ENCODE measurements at regions not wholly inside any gene's neighbourhood (a gene's known extent, or its start where the extent isn't known, plus 50 kb on each side); places are given as distances from the start of the nearest gene placed in this dataset.
A peak's percentile ranks its signal among the peaks of the same experiment; 100 is the strongest.

DNA sequence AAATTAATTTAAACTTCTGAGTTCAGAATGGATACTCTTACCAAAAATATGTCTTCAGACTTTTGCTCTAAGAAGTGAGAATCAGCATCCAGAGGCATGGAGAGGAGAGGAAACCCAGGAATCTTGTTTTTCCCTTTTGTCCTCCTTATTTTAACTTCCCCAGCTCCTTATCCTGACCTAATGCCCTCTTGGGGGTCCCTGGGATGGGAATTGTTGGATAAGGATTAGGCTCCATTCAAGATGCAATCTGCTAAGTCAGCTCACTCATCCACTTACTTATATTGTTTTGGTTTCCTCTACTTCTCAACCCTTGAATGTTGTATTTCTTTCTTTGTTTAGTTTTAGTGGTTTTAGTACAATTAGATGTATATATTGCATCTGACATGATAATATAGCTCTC, 208.4 kb upstream of the PCDH7 start:
- TF ChIP-seq, protein P1, sequence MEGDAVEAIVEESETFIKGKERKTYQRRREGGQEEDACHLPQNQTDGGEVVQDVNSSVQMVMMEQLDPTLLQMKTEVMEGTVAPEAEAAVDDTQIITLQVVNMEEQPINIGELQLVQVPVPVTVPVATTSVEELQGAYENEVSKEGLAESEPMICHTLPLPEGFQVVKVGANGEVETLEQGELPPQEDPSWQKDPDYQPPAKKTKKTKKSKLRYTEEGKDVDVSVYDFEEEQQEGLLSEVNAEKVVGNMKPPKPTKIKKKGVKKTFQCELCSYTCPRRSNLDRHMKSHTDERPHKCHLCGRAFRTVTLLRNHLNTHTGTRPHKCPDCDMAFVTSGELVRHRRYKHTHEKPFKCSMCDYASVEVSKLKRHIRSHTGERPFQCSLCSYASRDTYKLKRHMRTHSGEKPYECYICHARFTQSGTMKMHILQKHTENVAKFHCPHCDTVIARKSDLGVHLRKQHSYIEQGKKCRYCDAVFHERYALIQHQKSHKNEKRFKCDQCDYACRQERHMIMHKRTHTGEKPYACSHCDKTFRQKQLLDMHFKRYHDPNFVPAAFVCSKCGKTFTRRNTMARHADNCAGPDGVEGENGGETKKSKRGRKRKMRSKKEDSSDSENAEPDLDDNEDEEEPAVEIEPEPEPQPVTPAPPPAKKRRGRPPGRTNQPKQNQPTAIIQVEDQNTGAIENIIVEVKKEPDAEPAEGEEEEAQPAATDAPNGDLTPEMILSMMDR (IDR thresholded peaks at IDR 0.05; ENCODE audit: low read depth, low read length, missing control alignments) = no peak
- H3K4me3 ChIP-seq (ENCODE audit: low read depth, low read length) = no peak overlapping the region
- in situ Hi-C loops (cut with HindIII; ENCODE audit: low sequenced_read_pairs) = no loop called here
- no peak for DNase-seq (ENCODE audit: low read depth)

DNA sequence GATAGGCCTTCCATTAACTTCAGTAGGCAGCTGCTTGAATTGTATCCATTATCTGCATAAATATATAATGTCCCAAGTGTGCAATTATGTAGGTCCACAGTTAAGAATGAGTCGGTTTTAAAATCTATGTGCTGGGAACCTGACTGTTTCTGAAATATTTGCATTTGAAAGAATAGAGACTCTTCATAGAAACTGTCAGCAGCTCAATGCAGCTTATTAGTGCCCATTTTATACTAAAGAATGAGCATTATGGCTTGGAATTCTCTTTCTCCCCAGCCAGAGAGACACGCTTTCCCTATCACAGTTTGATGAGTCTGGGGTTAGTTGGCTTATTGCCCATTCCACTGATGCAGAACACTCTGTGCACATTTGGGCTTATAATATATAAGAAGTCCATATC, 202.0 kb upstream of the PCDH7 start:
- TF ChIP-seq, protein P1 (IDR thresholded peaks at IDR 0.05; ENCODE audit: low read depth, low read length, missing control alignments) = no peak
- H3K4me3 ChIP-seq (ENCODE audit: low read depth, low read length) = no peak overlapping the region
- no peak for DNase-seq (ENCODE audit: low read depth)
- in situ Hi-C loops (cut with HindIII; ENCODE audit: low sequenced_read_pairs) = no loop called here

DNA sequence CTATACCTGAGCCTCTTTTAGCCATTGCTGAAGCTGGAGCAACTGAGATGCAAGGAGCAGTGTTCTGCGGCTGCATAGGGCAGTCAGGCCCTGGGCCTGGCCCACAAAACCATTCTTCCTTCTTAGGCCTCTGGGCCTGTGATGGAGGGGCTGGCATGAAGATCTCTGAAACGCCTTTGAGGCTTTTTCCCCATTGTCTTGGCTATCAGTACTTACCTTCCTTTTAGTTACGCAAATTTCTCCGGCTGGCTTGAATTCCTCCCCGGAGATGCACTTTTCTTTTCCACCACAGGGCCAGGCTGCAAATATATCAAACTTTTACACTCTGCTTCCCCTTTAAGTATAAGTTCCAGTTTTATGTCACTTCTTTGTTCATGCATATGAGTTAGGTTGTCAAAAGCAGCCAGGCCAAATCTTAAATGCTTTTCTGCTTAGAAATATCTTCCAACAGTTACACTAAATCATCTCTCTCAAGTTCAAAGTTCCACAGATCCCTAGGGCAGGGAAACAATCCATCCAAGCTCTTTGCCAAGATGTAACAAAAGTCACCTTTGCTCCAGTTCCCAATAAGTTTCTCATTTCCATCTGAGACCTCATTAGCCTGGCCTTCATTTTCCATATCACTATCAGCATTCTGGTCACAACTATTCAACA, 194.4 kb upstream of the PCDH7 start:
- no peak overlapping the region for H3K4me3 ChIP-seq (ENCODE audit: low read depth, low read length)
- in situ Hi-C loops (cut with HindIII; ENCODE audit: low sequenced_read_pairs) = no loop called here
- TF ChIP-seq, protein P1 (IDR thresholded peaks at IDR 0.05; ENCODE audit: low read depth, low read length, missing control alignments) = no peak
- DNase-seq (ENCODE audit: low read depth) = no peak

DNA sequence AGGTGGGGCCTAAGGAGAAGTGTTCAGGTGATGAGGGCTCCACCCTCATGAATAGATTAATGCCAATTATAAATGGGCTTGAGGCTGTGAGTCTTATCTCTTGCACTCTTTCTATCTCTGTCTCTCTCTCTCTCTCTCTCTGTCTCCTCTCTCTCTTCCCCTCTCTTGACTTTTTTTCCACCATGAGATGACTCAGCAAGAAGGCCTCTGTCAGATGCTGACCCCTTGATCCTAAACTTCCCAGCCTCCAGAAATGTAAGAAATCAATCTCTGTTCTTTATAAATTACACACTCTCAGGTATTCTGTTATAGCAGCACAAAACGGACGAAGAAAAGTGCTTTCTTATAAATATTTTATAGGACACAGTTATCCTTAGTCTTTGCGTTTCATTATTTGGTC, 184.9 kb upstream of the PCDH7 start:
- TF ChIP-seq, protein P1 (IDR thresholded peaks at IDR 0.05; ENCODE audit: low read depth, low read length, missing control alignments) = no peak
- in situ Hi-C loops (cut with HindIII; ENCODE audit: low sequenced_read_pairs) = no loop called here

DNA sequence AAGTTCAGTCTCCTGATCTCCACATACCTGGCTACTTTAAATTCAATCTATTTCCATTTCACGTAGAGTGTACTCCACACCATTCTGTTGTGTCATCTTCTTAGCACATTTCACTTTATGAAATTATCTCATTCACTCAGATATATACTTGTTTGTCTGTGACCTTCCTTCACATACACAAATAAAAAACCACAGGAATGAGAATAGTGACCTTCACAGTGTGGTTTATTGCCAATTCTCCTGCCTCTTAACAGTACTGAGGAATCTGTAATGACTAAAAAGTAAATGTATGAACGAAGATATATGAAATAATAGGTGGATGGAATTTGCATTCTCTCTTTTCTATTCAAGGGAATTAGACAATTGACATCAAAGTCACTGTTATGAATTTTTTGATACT, 183.9 kb upstream of the PCDH7 start:
- TF ChIP-seq, protein P1 (IDR thresholded peaks at IDR 0.05; ENCODE audit: low read depth, low read length, missing control alignments) = no peak
- in situ Hi-C loops (cut with HindIII; ENCODE audit: low sequenced_read_pairs) = no loop called here
- no peak overlapping the region for H3K4me3 ChIP-seq (ENCODE audit: low read depth, low read length)
- DNase-seq (ENCODE audit: low read depth) = no peak

More for the DNA sequence above, 184.9 kb upstream of the PCDH7 start:
- H3K4me3 ChIP-seq (ENCODE audit: low read depth, low read length) = no peak overlapping the region
- no peak for DNase-seq (ENCODE audit: low read depth)

DNA sequence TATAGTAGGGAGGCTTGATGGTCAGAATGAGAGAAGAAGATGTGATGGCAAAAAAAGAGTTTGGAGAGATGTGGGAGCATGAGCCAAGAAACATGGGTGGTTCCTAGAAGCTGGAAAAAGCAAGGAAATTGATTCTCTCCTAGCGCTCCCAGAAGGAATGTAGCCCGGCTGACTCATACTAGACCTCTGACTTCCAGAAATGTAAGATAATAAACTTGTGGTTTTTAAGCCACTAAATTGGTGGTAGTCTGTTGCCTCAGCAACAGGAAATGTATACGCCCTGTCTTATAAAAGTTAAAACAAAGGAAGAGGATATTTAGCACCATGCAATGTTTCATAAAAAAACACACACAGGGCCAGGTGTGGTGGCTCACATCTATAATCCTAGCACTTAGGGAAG, 182.7 kb upstream of the PCDH7 start:
- peak; percentile 61 for DNase-seq (ENCODE audit: low read depth)
- TF ChIP-seq, protein P1 (IDR thresholded peaks at IDR 0.05; ENCODE audit: low read depth, low read length, missing control alignments) = no peak
- no peak overlapping the region for H3K4me3 ChIP-seq (ENCODE audit: low read depth, low read length)
- in situ Hi-C loops (cut with HindIII; ENCODE audit: low sequenced_read_pairs) = no loop called here

All from astrocyte of the cerebellum (primary cell).